ENCODE measurements at regions not wholly inside any gene's neighbourhood (a gene's known extent, or its start where the extent isn't known, plus 50 kb on each side); places are given as distances from the start of the nearest gene placed in this dataset.

- TF ChIP-seq, protein P1, sequence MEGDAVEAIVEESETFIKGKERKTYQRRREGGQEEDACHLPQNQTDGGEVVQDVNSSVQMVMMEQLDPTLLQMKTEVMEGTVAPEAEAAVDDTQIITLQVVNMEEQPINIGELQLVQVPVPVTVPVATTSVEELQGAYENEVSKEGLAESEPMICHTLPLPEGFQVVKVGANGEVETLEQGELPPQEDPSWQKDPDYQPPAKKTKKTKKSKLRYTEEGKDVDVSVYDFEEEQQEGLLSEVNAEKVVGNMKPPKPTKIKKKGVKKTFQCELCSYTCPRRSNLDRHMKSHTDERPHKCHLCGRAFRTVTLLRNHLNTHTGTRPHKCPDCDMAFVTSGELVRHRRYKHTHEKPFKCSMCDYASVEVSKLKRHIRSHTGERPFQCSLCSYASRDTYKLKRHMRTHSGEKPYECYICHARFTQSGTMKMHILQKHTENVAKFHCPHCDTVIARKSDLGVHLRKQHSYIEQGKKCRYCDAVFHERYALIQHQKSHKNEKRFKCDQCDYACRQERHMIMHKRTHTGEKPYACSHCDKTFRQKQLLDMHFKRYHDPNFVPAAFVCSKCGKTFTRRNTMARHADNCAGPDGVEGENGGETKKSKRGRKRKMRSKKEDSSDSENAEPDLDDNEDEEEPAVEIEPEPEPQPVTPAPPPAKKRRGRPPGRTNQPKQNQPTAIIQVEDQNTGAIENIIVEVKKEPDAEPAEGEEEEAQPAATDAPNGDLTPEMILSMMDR (IDR thresholded peaks at IDR 0.05; ENCODE audit: insufficient read depth, low read depth, low read length), result no peak
- no peak for TF ChIP-seq EZH2 (IDR thresholded peaks at IDR 0.05; ENCODE audit: insufficient read depth, low read length)
These were observed 334.4 kb downstream of the QKI start for GRCh38 chr6:163748886-163749285.
